Stomach (tissue), 4 donors: ENCODE measurements at regions not wholly inside any gene's neighbourhood (a gene's known extent, or its start where the extent isn't known, plus 50 kb on each side); places are given as distances from the start of the nearest gene placed in this dataset.

ENCODE experiments used
- CTCF ChIP-seq, 7 experiments: fragments of 450-650 bp in 4 of 7; fragments of 200-600 bp in 3 of 7; sonication (generic) in 3 of 7; IDR thresholded peaks; one replicate each; pipeline ENCODE4 v1.5.1; 2016 to 2019; ENCODE audit warnings: antibody characterized with exemption in 7 of 7, control low read depth in 2 of 7, mild to moderate bottlenecking in 1 of 7
- POLR2A ChIP-seq, 4 donors: fragments of 450-650 bp; IDR thresholded peaks; one replicate each; pipeline ENCODE4 v1.6.1; 2016; ENCODE audit warnings: antibody characterized with exemption in 4 of 4, control low read depth in 2 of 4, mild to moderate bottlenecking in 1 of 4, moderate library complexity in 1 of 4

- TF ChIP-seq POLR2A (IDR thresholded peaks at IDR 0.05) (no peak), CTCF (IDR thresholded peaks at IDR 0.05) (no peak)
These were observed 1301.6 kb downstream of the EPHA7 start for GRCh38 chr6:92117800-92118199.
